H1 (cell line): ENCODE measurements at regions not wholly inside any gene's neighbourhood (a gene's known extent, or its start where the extent isn't known, plus 50 kb on each side); places are given as distances from the start of the nearest gene placed in this dataset.

Experiments used
- ASH2L ChIP-seq: fragments of 200-600, 300-600 bp; sonication (generic); IDR thresholded peaks from one replicate; pipeline ENCODE4 v1.7.1; 2017; ENCODE audit warnings: low read length
- CEBPB ChIP-seq: IDR thresholded peaks from 2 replicates; pipeline ENCODE4 v1.6.1; 2012; ENCODE audit warnings: low read depth, low read length
- CHD1 ChIP-seq: IDR thresholded peaks from 2 replicates; pipeline ENCODE4 v1.6.1; 2012; ENCODE audit warnings: low read depth, low read length, improper control_type of control experiment
- MAFK ChIP-seq: IDR thresholded peaks from 2 replicates; pipeline ENCODE4 v1.6.1; 2012; ENCODE audit warnings: low read depth, mild to moderate bottlenecking, improper control_type of control experiment, low read length
- RFX5 ChIP-seq: IDR thresholded peaks from 2 replicates; pipeline ENCODE4 v1.6.1; 2011; ENCODE audit warnings: low read depth, low read length, improper control_type of control experiment, borderline replicate concordance

DNA sequence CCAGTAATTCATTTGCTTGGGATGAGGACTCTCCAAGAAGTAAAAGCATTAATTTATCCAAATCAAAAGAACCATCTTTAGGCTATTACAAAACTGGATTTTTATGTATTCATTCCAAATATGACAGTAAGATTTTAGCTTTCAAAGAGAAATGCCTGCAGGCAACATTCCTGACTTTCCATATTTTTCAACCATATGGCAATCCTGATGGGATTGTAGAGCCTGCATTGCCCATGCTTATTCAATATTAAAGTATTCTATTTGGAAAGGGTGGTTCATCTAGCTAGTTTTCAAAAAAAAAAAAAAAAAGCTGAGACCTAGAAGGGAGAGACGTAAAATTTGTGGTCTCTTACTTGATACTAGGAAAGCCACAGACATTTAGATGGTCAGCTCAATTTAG, 1253.7 kb downstream of the LRFN5 start (continued):
- TF ChIP-seq CEBPB (no peak), CHD1 (no peak), RFX5 (no peak), ASH2L (no peak), MAFK (no peak)
- TF ChIP-seq, all 59 proteins: peak for 0
